ENCODE measurements at regions not wholly inside any gene's neighbourhood (a gene's known extent, or its start where the extent isn't known, plus 50 kb on each side); places are given as distances from the start of the nearest gene placed in this dataset.
A peak's percentile ranks its signal among the peaks of the same experiment; 100 is the strongest.

- dilution Hi-C loops (cut with HindIII; ENCODE audit: low sequenced_read_pairs, unreplicated experiment) (no loop called here), intact Hi-C loops (cut with micrococcal nuclease) (loop anchor here (2.0 to 10.0 kb wide), 2 partner anchors 732 to 1374 kb away; no protein-coding TSS in a partner anchor), in situ Hi-C loops (cut with MboI; ENCODE audit: low sequenced_read_pairs) (no loop called here)
- TF ChIP-seq RAD21 (IDR thresholded peaks at IDR 0.05; ENCODE audit: low read length) (peak; percentile 32), ELK1 (IDR thresholded peaks at IDR 0.05; ENCODE audit: borderline replicate concordance, low read depth, low read length) (no peak)
- no peaks in the 10 kb centered on the region for H3K36me3 ChIP-seq (ENCODE audit: control insufficient read depth, insufficient read depth, low read length)
- no peak overlapping the region for H3K23ac ChIP-seq (ENCODE audit: low read depth, low read length)
- no peak overlapping the region for H3K14ac ChIP-seq (replicated peaks; ENCODE audit: low read depth, low read length)
- no peak overlapping the region for H3K4ac ChIP-seq (ENCODE audit: low read depth, low read length)
- H3K4me3 ChIP-seq (ENCODE audit: insufficient read depth, low read depth, low read length): no peak overlapping the region
- ChIA-PET CTCF (no interaction called here), POLR2A (ENCODE audit: unreplicated experiment) (no interaction called here)
- H4K91ac ChIP-seq (ENCODE audit: insufficient read depth, low read depth, low read length): no peak overlapping the region
- H2BK15ac ChIP-seq (ENCODE audit: low read depth, low read length): no peak overlapping the region
- no peak overlapping the region for H2BK5ac ChIP-seq (ENCODE audit: low read depth, low read length, poor library complexity, severe bottlenecking)
- H3K9me1 ChIP-seq (ENCODE audit: insufficient read depth, low read length): no peaks in the 10 kb centered on the region
- BruUV-seq (replicated peaks): no TSS peak
- H2BK20ac ChIP-seq (ENCODE audit: low read depth, low read length): no peak overlapping the region
- no peaks in the 10 kb centered on the region for H4K20me1 ChIP-seq (ENCODE audit: insufficient read depth, low read length)
- H3K79me1 ChIP-seq (ENCODE audit: low read depth in 1 of 2, low read length in 2 of 2): no peaks in the 10 kb centered on the region
- H3K27me3 ChIP-seq (ENCODE audit: control insufficient read depth, insufficient read depth, low read length): peaks cover 6% of the 10 kb centered on the region; the same call in 1 of the 2 replicates
- H4K8ac ChIP-seq (ENCODE audit: low read depth in 2 of 2, low read length in 2 of 2): no peak overlapping the region
- H3K56ac ChIP-seq (ENCODE audit: extremely low read depth, insufficient read depth, low read length): no peak overlapping the region
- no peak overlapping the region for H3K27ac ChIP-seq (ENCODE audit: insufficient read depth, low read length)
- no peak for DNase-seq
- 73% methylated on average over 20 of the region's 28 CpGs; no CpG with 5 or more reads in 1 of the 2 experiments for WGBS, 2 experiments (ENCODE audit: extremely low coverage in 2 of 2, insufficient read length in 1 of 2)
- no peak overlapping the region for H2BK120ac ChIP-seq (ENCODE audit: low read depth, low read length)
- no peak overlapping the region for H3K9ac ChIP-seq (ENCODE audit: low read depth, low read length)
- no peak overlapping the region for H4K5ac ChIP-seq (ENCODE audit: low read depth, low read length)
- H2AFZ ChIP-seq (replicated peaks; ENCODE audit: low read length, poor library complexity): no peak overlapping the region
- H3K18ac ChIP-seq (ENCODE audit: low read depth, low read length): no peak overlapping the region
- H3K4me1 ChIP-seq (ENCODE audit: control insufficient read depth, insufficient read depth, low read length): no peaks in the 10 kb centered on the region
- no peak overlapping the region for H2AK9ac ChIP-seq (replicated peaks; ENCODE audit: low read depth, low read length, poor library complexity)
- ATAC-seq (ENCODE audit: low read depth): no peak; the same call in 1 of the 2 replicates
- H3K9me3 ChIP-seq (ENCODE audit: control insufficient read depth, insufficient read depth, low read length): no peaks in the 10 kb centered on the region
- H3K4me2 ChIP-seq (ENCODE audit: low read depth, low read length): no peak overlapping the region
- H2AK5ac ChIP-seq (ENCODE audit: low read depth, low read length): no peak overlapping the region
Observed at GRCh38 chr6:168150551-168151320, 71.7 kb upstream of the FRMD1 start.

All from IMR-90 (cell line).